Activated B cell treated with CpG ODN at 0.5 μM for 24 hours (primary cell): ENCODE measurements at regions not wholly inside any gene's neighbourhood (a gene's known extent, or its start where the extent isn't known, plus 50 kb on each side); places are given as distances from the start of the nearest gene placed in this dataset.

Experiments used
- ATAC-seq: fragments of 200-7000 bp; cut with Tn5 transposase; one replicate; pipeline ENCODE4 v1.10.0; 2021; ENCODE audit warnings: low read depth, mild to moderate bottlenecking, moderate library complexity
- CTCF ChIA-PET: fragments of 350-600 bp; sonication (Branson Sonifier 250); formaldehyde crosslinking; loops from one replicate; lab custom pipeline; 2021; ENCODE audit warnings: antibody characterized with exemption; lab: Charles Lee
- POLR2A ChIA-PET: fragments of 350-600 bp; sonication (Branson Sonifier 250); formaldehyde crosslinking; loops from one replicate; lab custom pipeline; 2021; ENCODE audit warnings: antibody characterized with exemption; lab: Charles Lee
- DNase-seq: peaks from one replicate; pipeline ENCODE4 v3.0.0; 2022
- H3K27ac Mint-ChIP-seq: one replicate; pipeline ENCODE4 v1.8.0; 2020; ENCODE audit warnings: mixed read lengths
- H3K27me3 Mint-ChIP-seq: one replicate; pipeline ENCODE4 v1.8.0; 2021; ENCODE audit warnings: mixed read lengths
- H3K36me3 Mint-ChIP-seq: one replicate; pipeline ENCODE4 v1.8.0; 2021; ENCODE audit warnings: low read depth, mixed read lengths
- H3K4me1 Mint-ChIP-seq: one replicate; pipeline ENCODE4 v1.8.0; 2021; ENCODE audit warnings: mixed read lengths
- H3K4me3 Mint-ChIP-seq: one replicate; pipeline ENCODE4 v1.8.0; 2020; ENCODE audit warnings: mild to moderate bottlenecking, mixed read lengths
- H3K9me3 Mint-ChIP-seq: one replicate; pipeline ENCODE4 v1.8.0; 2020; ENCODE audit warnings: mixed read lengths
- intact Hi-C: fragments of 100-400 bp; cut with micrococcal nuclease; formaldehyde crosslinking; loops from one replicate; pipeline ENCODE4 v1.15.1; 2024
- TF ChIP-seq, protein P1 (sequence below): fragments of 200-600 bp; IDR thresholded peaks from one replicate; pipeline ENCODE4 v1.8.0; 2022; ENCODE audit warnings: antibody characterized with exemption, mild to moderate bottlenecking

DNA sequence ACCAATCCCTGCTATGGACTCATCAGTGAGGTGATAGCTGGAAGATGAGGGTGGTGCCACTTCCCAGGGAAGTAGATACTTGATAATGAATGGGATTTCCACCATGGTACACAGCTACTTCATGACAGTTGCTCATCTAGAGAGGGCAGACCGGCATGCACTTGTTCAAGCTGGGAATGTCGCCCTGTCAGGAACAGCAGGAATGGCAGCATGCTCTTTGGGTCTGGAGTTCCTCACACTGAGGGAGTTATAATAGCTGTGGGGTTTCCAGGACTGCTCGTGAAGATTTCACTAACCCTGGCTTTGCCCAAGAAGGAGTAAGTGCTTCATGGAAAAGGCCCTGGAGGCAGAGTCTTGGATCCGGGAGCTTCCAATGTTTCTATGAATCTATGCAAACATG is 129.2 kb downstream of the PSMG1 start:
- ATAC-seq (no peak), DNase-seq (no peak)
- CTCF ChIA-PET: no interaction called here
- Mint-ChIP-seq H3K27me3 (peaks cover 2% of the 10 kb centered on the region), H3K36me3 (no peaks in the 10 kb centered on the region), H3K27ac (no peak overlapping the region), H3K9me3 (no peaks in the 10 kb centered on the region), H3K4me3 (no peak overlapping the region), H3K4me1 (no peaks in the 10 kb centered on the region)
- TF ChIP-seq, protein P1, sequence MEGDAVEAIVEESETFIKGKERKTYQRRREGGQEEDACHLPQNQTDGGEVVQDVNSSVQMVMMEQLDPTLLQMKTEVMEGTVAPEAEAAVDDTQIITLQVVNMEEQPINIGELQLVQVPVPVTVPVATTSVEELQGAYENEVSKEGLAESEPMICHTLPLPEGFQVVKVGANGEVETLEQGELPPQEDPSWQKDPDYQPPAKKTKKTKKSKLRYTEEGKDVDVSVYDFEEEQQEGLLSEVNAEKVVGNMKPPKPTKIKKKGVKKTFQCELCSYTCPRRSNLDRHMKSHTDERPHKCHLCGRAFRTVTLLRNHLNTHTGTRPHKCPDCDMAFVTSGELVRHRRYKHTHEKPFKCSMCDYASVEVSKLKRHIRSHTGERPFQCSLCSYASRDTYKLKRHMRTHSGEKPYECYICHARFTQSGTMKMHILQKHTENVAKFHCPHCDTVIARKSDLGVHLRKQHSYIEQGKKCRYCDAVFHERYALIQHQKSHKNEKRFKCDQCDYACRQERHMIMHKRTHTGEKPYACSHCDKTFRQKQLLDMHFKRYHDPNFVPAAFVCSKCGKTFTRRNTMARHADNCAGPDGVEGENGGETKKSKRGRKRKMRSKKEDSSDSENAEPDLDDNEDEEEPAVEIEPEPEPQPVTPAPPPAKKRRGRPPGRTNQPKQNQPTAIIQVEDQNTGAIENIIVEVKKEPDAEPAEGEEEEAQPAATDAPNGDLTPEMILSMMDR: no peak
- POLR2A ChIA-PET: no interaction called here
- intact Hi-C loops: no loop called here

DNA sequence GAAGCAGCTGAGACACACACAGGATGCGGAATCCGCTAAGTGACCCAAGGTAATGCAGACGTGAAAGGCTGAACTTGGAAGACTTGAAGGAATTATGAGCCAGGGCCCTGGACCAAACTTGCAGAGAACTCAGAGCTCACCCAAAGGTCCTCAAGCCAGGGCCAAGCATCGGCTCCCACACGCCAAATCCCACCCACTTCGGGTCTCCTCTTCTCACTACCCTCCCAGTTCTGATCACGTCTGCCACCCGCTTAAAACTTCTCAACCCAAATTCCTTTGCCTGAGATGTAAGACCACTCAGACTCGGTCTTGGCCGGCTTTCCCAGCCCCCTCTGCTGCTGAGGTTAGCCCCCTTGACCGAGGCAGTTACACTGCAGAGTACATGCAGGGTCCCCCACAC is 130.1 kb downstream of the PSMG1 start:
- ATAC-seq (no peak), DNase-seq (no peak)
- TF ChIP-seq, protein P1: no peak
- ChIA-PET POLR2A (no interaction called here), CTCF (no interaction called here)
- no peaks in the 10 kb centered on the region for H3K4me1 Mint-ChIP-seq
- no peaks in the 10 kb centered on the region for H3K9me3 Mint-ChIP-seq
- intact Hi-C loops: no loop called here
- no peak overlapping the region for H3K27ac Mint-ChIP-seq
- H3K27me3 Mint-ChIP-seq: peaks cover 2% of the 10 kb centered on the region
- H3K36me3 Mint-ChIP-seq: no peaks in the 10 kb centered on the region
- H3K4me3 Mint-ChIP-seq: no peak overlapping the region

DNA sequence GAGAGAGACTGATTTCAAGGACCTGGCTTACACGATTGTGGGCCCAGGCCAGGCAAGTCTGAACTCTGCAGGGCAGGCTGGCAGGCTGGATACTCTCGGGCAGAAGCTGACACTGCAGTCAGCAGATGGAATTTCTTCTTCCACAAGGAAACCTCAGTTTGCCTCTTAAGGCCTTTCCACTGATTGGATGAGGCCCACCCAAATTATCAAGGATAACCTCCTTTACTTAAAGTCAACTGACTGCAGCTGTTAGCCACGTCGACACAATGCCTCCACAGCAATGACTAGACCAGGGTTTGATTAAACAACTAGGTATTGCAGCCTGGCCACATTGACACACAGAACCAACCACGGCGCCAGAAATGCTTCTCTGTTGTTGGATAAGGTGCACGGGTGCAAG is 130.5 kb downstream of the PSMG1 start:
- POLR2A ChIA-PET: no interaction called here
- TF ChIP-seq, protein P1: no peak
- no peaks in the 10 kb centered on the region for H3K4me1 Mint-ChIP-seq
- no peaks in the 10 kb centered on the region for H3K9me3 Mint-ChIP-seq
- H3K4me3 Mint-ChIP-seq: no peak overlapping the region
- ATAC-seq (no peak), DNase-seq (no peak)
- intact Hi-C loops: no loop called here
- H3K27me3 Mint-ChIP-seq: peaks cover 2% of the 10 kb centered on the region
- H3K36me3 Mint-ChIP-seq: no peaks in the 10 kb centered on the region
- CTCF ChIA-PET: no interaction called here
- no peak overlapping the region for H3K27ac Mint-ChIP-seq

DNA sequence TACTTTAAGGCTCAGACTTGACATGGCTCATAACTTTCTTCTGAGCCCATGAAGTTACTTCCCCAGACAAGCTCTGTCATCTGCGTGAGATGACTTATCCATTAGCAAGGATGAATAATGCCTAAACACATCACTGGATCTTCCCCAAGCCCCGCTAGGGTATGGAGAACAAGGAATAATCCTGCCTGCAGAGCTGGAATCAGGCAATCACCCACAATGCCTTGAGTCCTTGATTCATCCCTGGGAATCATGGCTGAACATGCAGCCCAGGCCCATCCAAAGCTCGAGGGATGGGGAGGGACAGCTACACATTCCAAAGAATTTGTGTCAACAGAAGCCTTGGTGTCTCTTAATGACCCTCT is 131.7 kb downstream of the PSMG1 start:
- no peak for DNase-seq
- Mint-ChIP-seq H3K4me1 (no peaks in the 10 kb centered on the region), H3K9me3 (no peaks in the 10 kb centered on the region), H3K27me3 (peaks cover 2% of the 10 kb centered on the region), H3K36me3 (no peaks in the 10 kb centered on the region), H3K4me3 (no peak overlapping the region), H3K27ac (no peak overlapping the region)
- TF ChIP-seq, protein P1: no peak
- CTCF ChIA-PET: no interaction called here
- POLR2A ChIA-PET: no interaction called here
- no peak for ATAC-seq
- intact Hi-C loops: no loop called here

DNA sequence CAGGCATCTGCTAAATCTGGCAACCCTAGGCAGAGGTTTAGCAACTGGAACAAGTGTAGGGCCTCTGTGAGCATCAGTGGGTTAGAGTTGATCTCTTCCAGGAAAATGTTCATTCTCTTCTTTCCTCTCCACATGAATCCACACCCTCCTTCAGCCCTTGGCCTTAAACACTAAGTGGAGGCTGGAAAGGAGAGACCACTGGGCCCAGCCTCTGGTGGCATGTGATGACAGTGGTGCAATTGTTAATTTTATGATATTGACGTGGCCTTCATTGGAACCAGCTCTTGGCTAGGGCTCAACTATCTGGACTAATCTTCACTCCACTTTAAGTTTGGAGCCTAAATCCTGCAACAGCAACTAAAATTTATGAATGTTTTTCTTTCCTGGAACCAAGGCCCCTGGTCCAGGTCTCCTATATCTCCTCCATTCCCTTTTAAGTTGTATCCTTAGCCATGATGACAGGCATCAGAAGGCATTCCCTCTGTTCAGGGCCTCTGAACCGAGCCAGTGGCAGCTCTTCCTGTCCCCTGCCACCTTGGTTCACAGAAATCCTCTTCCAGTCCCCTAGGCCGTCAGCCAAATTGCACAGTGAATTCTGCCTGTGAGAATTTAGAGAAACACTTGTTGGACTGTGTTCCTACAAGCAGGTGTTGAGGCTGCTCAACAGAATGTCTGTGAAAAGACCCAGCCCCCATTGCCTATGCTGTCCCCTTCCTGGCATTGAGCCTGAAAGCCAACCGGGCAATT is 132.2 kb downstream of the PSMG1 start:
- DNase-seq (no peak), ATAC-seq (no peak)
- Mint-ChIP-seq H3K4me1 (no peaks in the 10 kb centered on the region), H3K9me3 (no peaks in the 10 kb centered on the region), H3K36me3 (no peaks in the 10 kb centered on the region), H3K4me3 (no peak overlapping the region), H3K27ac (no peak overlapping the region), H3K27me3 (peaks cover 2% of the 10 kb centered on the region)
- TF ChIP-seq, protein P1: no peak
- ChIA-PET POLR2A (no interaction called here), CTCF (no interaction called here)
- intact Hi-C loops: no loop called here
